ENCODE measurements at regions not wholly inside any gene's neighbourhood (a gene's known extent, or its start where the extent isn't known, plus 50 kb on each side); places are given as distances from the start of the nearest gene placed in this dataset.

GRCh38 chr2:8619071-8619470 is 62.8 kb upstream of the ID2 start:
- H3F3A ChIP-seq (ENCODE audit: insufficient read depth) = no peaks in the 10 kb centered on the region
- WGBS, 2 experiments (ENCODE audit: low coverage in 1 of 2, low lambda C conversion rate in 2 of 2, missing lambda C conversion rate in 2 of 2) = 80% methylated on average over 5 of the region's 5 CpGs

DNA sequence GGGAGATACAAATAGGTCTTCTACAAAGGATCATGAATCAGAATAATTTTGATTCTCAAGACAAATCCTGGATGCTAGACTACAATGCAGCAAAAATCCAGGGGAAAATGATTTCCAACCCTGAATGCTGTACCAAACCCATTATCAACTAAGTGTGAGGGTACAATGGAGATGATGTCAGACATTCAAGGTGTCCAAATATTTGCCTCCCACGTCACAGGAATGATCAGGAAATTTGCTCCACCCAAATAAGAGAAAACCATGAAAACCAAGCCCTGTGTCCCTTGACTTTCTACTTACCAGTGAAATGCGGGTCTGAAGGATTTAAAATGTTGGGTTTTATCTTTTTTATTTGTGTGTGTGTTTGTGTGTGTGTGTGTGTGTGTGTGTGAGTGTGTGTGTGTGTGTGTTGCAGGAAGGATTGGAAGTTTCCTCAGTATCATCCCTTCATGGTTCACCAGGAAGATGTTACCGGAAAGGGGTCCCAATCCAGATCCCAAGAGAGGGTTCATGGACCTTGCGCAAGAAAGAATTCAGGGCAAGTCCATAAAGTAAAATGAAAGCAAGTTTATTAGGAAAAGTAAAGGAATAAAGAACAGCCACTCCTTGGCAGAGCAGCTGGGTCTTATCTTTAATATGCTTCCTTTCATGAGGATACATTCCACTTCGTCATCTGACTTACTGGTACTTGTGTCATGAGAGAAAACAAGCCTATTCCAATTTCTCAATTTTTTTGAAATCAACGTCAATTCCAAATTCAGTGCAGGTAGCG is 61.1 kb upstream of the ID2 start:
- H3K27ac ChIP-seq = no peak overlapping the region
- H3K27me3 ChIP-seq (replicated peaks; ENCODE audit: insufficient read depth) = no peaks in the 10 kb centered on the region
- 83 to 87% methylated on average over 7 of the region's 7 CpGs for WGBS, 2 experiments (ENCODE audit: low coverage in 1 of 2, low lambda C conversion rate in 2 of 2, missing lambda C conversion rate in 2 of 2)
- no peaks in the 10 kb centered on the region for H3K9me3 ChIP-seq (ENCODE audit: low read depth)
- no peak overlapping the region for H3K4me2 ChIP-seq (ENCODE audit: unreplicated experiment)
- H3K4me1 ChIP-seq (ENCODE audit: insufficient read depth) = no peaks in the 10 kb centered on the region
- no peaks in the 10 kb centered on the region for H3F3A ChIP-seq (ENCODE audit: insufficient read depth)
- no peak for DNase-seq
- H3K36me3 ChIP-seq (ENCODE audit: low read depth) = no peaks in the 10 kb centered on the region
- H3K9me2 ChIP-seq (ENCODE audit: insufficient read depth) = no peaks in the 10 kb centered on the region
- no peak overlapping the region for H3K9ac ChIP-seq
- H4K20me1 ChIP-seq (ENCODE audit: insufficient read depth) = no peaks in the 10 kb centered on the region
- H3K4me3 ChIP-seq = no peak overlapping the region
- H2AFZ ChIP-seq = no peak overlapping the region
- in situ Hi-C loops (cut with MboI) = no loop called here
- no peak for TF ChIP-seq EZH2 (IDR thresholded peaks at IDR 0.05; ENCODE audit: insufficient read depth, poor library complexity, severe bottlenecking)
- H3K79me2 ChIP-seq (ENCODE audit: insufficient read depth) = no peaks in the 10 kb centered on the region

More at GRCh38 chr2:8619071-8619470, 62.8 kb upstream of the ID2 start:
- Histone ChIP-seq H4K20me1 (ENCODE audit: insufficient read depth) (no peaks in the 10 kb centered on the region), H3K27ac (no peak overlapping the region), H3K4me3 (no peak overlapping the region), H3K79me2 (ENCODE audit: insufficient read depth) (no peaks in the 10 kb centered on the region), H3K9me2 (ENCODE audit: insufficient read depth) (no peaks in the 10 kb centered on the region), H3K27me3 (replicated peaks; ENCODE audit: insufficient read depth) (no peaks in the 10 kb centered on the region), H3K36me3 (ENCODE audit: low read depth) (no peaks in the 10 kb centered on the region), H2AFZ (no peak overlapping the region), H3K9me3 (ENCODE audit: low read depth) (no peaks in the 10 kb centered on the region), H3K4me2 (ENCODE audit: unreplicated experiment) (no peak overlapping the region), H3K4me1 (ENCODE audit: insufficient read depth) (no peaks in the 10 kb centered on the region), H3K9ac (no peak overlapping the region)
- in situ Hi-C loops (cut with MboI) = no loop called here
- TF ChIP-seq EZH2 (IDR thresholded peaks at IDR 0.05; ENCODE audit: insufficient read depth, poor library complexity, severe bottlenecking) (no peak), EZH2phosphoT487 (IDR thresholded peaks at IDR 0.05; ENCODE audit: insufficient read depth, low read depth) (no peak)
- no peak for DNase-seq

- H3K4me1 ChIP-seq (ENCODE audit: insufficient read depth) = no peaks in the 10 kb centered on the region
- no peak for DNase-seq
- in situ Hi-C loops (cut with MboI) = no loop called here
- no peak overlapping the region for H3K9ac ChIP-seq
- H2AFZ ChIP-seq = no peak overlapping the region
- H3K4me3 ChIP-seq = no peak overlapping the region
- no peaks in the 10 kb centered on the region for H3K36me3 ChIP-seq (ENCODE audit: low read depth)
- 73 to 77% methylated on average over 4 to 7 of the region's 7 CpGs for WGBS, 2 experiments (ENCODE audit: low coverage in 1 of 2, low lambda C conversion rate in 2 of 2, missing lambda C conversion rate in 2 of 2)
- no peaks in the 10 kb centered on the region for H3K9me2 ChIP-seq (ENCODE audit: insufficient read depth)
- no peaks in the 10 kb centered on the region for H3K27me3 ChIP-seq (replicated peaks; ENCODE audit: insufficient read depth)
- no peak overlapping the region for H3K27ac ChIP-seq
- H3K9me3 ChIP-seq (ENCODE audit: low read depth) = no peaks in the 10 kb centered on the region
- no peak for TF ChIP-seq EZH2 (IDR thresholded peaks at IDR 0.05; ENCODE audit: insufficient read depth, poor library complexity, severe bottlenecking)
- no peak for TF ChIP-seq EZH2phosphoT487 (IDR thresholded peaks at IDR 0.05; ENCODE audit: insufficient read depth, low read depth)
- no peaks in the 10 kb centered on the region for H3K79me2 ChIP-seq (ENCODE audit: insufficient read depth)
- H3K4me2 ChIP-seq (ENCODE audit: unreplicated experiment) = no peak overlapping the region
- H3F3A ChIP-seq (ENCODE audit: insufficient read depth) = no peaks in the 10 kb centered on the region
- no peaks in the 10 kb centered on the region for H4K20me1 ChIP-seq (ENCODE audit: insufficient read depth)
Observed at GRCh38 chr2:8622199-8622911, 59.5 kb upstream of the ID2 start.

- H3K4me2 ChIP-seq (ENCODE audit: unreplicated experiment) = no peak overlapping the region
- no peaks in the 10 kb centered on the region for H3K4me1 ChIP-seq (ENCODE audit: insufficient read depth)
- H3K9me2 ChIP-seq (ENCODE audit: insufficient read depth) = no peaks in the 10 kb centered on the region
- in situ Hi-C loops (cut with MboI) = no loop called here
- 79 to 87% methylated on average over 11 to 12 of the region's 13 CpGs for WGBS, 2 experiments (ENCODE audit: low coverage in 1 of 2, low lambda C conversion rate in 2 of 2, missing lambda C conversion rate in 2 of 2)
- no peak overlapping the region for H3K9ac ChIP-seq
- H3K27ac ChIP-seq = no peak overlapping the region
- no peaks in the 10 kb centered on the region for H3K36me3 ChIP-seq (ENCODE audit: low read depth)
- H4K20me1 ChIP-seq (ENCODE audit: insufficient read depth) = no peaks in the 10 kb centered on the region
- DNase-seq = no peak
- H3K27me3 ChIP-seq (replicated peaks; ENCODE audit: insufficient read depth) = no peaks in the 10 kb centered on the region
- no peaks in the 10 kb centered on the region for H3F3A ChIP-seq (ENCODE audit: insufficient read depth)
- H2AFZ ChIP-seq = no peak overlapping the region
- TF ChIP-seq EZH2phosphoT487 (IDR thresholded peaks at IDR 0.05; ENCODE audit: insufficient read depth, low read depth) = no peak
- no peak for TF ChIP-seq EZH2 (IDR thresholded peaks at IDR 0.05; ENCODE audit: insufficient read depth, poor library complexity, severe bottlenecking)
- no peak overlapping the region for H3K4me3 ChIP-seq
- no peaks in the 10 kb centered on the region for H3K79me2 ChIP-seq (ENCODE audit: insufficient read depth)
- H3K9me3 ChIP-seq (ENCODE audit: low read depth) = no peaks in the 10 kb centered on the region
Observed at GRCh38 chr2:8622924-8623465, 58.9 kb upstream of the ID2 start.

Measured in GM23248 (cell line).